Hippocampal formation (tissue), 2 donors: ENCODE measurements at regions not wholly inside any gene's neighbourhood (a gene's known extent, or its start where the extent isn't known, plus 50 kb on each side); places are given as distances from the start of the nearest gene placed in this dataset.
"Not testable (repeated sequence)": the region's sequence is repeated elsewhere in the genome, so short reads cannot be mapped to it uniquely, and the experiment has no call there.

Experiments used
- DNase-seq, 2 donors: peaks; one replicate each; lab custom pipeline; 2025; lab: John Stamatoyannopoulos, UW

DNA sequence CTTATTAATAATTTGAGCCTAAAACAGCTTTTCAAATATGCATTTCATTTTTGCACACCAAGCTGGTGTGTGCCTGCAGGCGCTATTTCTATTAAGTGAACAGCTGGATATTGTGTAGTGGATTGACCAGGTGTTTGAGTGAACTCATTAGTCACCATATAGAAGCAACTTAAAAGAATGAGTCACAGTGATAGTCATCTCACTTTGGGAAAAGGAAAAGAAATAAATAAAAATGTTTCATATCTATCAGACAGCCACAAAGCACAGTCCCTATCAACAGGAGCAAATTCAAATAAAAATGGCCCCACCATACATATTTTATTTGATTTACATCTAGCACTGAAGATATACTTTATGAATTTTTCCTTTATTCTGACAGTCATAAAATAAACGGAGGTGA, 456.5 kb upstream of the CDH9 start:
- no peak for DNase-seq

DNA sequence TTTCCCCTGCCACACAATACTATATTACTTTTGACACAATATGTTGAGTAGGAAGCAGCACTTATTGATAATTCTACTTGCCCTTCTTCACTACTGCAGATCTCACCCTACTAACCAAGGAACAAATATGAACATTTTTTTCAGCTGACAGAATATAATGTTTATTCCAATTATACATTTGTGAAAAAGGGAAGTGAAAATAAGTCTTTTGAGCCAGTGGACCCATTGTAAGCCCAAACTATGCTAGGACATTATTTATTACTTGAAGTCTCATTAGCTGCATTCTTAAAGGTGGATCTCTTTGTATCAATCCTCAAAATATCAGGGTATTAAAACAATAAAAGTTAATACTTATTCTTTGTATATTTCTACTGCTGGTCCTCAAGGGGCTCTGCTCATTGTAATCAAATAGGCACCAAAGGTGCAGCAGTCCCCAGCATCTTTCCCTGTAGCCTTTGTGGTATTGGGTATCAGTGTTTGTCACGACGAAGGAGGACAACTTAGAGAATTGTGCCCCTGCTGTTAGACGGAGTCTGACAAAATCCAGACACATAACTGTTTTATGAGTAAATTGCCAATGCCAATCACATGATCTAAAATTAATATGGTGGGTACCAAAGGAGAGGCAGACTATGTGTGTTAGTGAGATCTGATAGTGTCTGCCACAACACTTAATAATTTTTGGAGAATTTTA, 453.5 kb upstream of the CDH9 start:
- no peak for DNase-seq

DNA sequence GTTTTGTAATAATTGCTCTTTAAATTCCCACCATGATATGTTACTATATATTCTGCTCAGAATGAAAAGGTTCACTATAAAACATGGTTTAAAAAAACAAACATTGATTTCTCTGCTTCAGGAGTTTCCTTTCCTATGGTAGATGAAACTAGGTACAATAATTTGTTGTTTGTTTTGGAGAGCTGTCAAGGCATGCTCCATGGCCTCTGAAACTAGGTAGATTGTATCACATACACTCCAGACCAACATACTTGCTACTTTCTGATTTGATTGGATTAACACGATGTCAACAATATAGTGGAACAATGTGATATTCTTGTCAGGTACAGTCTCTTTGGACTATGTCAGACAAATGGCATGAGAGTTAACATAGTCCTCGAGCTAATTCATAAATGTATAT, 452.7 kb upstream of the CDH9 start:
- no peak for DNase-seq

DNA sequence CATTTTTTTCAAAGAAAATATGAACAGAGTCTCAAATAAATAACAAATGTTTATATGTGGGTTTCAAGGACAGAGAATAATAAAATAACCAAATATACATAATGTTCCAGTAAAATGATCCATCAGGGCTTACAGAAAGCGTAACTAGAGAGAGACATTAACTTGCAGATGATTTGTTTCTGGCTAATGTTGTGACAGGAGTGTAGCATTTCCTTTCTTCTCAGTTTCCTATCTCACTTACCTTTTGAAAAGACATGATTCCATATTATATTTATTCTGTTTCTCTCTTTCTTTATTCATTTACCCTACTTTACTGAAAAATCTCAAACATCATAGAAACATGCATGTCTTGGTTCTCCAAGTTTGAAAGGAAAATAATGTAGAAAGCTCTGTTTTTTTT, 451.3 kb upstream of the CDH9 start:
- no peak for DNase-seq

DNA sequence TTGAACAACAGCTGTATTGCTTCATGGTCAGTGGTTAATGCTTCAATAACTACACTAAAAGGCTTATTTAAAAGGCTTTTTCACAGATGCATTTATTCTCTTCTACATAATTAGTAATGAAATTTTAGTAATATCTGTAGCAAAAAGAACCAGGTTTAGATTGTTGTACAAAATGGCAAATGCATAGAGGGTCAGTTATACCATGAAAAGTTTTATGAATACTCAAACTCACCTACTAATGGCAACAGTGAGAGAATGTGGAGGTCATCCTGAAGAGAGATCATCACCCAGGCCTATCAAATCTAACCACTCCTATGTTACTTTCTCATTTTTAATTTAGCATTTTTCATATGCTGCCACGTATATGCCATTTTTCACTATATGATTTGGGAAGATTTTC, 444.3 kb upstream of the CDH9 start:
- DNase-seq, result no peak

DNA sequence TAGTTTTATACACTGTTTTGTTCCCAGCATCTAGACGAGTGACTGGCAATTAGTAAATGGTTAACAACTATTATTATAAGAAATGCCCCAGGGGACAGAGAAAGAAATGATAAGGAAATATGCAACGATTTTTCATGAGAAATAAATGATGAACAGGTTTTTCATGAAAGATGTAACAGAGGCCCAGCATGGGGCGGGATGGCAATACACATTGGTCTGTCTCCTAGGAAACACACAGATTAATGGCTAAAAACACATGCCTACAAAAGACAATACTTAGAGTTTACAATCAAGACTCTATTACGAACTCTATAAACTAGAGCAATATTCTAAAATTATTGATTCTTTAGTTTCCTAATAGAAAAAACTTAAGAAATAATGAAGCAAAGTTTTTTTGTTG, 441.5 kb upstream of the CDH9 start:
- DNase-seq, result no peak

DNA sequence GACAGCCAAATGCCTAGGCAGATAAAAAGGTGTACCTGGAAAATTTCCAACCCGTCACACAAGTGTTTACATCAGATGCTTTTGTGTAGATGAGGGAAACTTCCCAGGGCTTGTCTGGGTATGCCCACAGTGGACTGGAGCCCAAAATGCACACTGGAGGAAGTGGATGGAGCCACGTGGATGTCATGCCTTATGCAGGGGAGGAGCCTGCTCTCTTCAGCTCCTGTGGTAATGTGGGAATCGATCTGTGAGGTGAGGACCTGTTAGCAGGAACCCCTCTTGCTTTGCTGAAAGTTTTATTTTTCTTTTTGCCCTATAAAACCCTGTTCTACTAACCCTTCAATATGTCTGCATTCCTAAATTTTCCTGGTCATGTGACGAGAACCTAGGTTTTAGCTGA, 439.2 kb upstream of the CDH9 start:
- DNase-seq, result no peak

DNA sequence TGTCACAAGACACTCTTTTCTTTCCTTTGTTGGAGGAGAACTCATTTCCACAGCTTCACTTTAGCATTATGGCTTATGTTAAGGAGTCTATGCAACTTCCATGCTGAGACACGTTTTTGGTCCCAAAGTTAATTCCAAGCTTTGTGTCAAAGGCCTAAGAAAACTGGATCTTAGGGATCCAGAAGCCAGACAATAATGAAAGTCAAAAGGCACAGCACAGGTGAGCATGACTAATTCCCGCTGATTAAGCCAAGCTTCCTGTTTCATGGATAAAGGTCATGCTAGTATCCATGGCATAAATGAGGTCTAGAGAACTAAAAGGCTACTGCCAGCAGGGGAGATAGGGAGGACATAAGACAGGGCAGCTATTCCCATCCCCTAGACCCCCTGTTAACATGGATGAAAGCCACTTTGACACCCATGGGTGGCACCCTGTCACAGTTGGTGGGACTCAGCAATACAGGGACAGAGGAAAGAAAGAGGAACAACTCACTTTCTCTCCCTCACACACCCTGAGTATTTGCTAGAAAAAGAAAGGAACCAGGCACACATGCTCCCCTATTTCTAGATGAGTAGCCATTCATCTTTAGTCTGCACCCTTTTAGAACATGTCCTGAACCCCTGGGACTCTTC, 438.1 kb upstream of the CDH9 start:
- DNase-seq, result no peak

DNA sequence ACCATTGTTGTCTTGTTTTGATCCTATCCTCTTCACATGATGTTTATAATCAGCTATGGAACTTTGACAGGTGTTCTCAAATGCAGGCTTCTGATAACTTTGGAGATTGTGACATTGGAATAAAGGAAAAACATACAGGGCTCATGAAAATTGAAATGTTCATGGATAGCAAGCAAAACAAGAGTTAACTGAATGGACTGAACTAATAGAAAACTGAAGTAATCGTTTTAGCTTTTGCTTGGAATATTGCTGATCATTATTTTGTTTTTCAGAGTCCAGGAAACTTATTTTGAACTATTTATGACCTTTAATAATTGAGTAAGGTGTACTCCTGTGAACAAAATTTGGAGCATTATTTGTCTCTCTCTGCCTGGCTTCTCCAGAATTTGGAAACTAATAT, 436.7 kb upstream of the CDH9 start:
- no peak for DNase-seq

DNA sequence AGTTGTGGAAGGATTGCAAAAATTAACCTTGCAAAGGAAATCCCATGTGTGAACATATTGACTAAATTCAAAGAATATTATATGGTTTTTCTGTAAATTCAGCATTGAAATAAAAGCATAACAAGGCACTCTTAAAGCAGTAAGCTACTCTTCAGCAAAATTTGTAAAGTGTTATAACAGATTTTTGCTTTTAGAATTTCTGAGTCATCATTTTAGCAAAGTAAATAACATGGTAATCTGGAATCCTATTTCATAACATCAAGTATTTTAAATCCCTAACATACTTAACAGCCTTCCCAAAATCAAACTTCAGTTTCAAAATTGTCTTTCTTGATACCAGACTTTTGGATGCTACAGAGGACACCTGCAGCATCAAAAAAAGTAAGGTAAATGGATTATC, 436.0 kb upstream of the CDH9 start:
- no peak for DNase-seq

DNA sequence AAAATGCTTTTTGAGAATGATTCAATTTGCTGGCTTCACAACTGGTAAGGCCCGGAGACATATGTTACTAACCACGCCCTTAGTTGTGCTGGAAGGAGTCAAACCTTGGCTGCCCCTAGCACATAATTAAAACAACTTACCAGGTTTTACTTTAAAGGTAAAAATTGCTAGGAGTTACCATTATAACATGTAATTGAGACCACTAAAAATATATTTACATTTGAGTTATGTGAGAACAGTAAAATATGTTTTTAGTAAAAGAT, 435.6 kb upstream of the CDH9 start:
- DNase-seq, result no peak

DNA sequence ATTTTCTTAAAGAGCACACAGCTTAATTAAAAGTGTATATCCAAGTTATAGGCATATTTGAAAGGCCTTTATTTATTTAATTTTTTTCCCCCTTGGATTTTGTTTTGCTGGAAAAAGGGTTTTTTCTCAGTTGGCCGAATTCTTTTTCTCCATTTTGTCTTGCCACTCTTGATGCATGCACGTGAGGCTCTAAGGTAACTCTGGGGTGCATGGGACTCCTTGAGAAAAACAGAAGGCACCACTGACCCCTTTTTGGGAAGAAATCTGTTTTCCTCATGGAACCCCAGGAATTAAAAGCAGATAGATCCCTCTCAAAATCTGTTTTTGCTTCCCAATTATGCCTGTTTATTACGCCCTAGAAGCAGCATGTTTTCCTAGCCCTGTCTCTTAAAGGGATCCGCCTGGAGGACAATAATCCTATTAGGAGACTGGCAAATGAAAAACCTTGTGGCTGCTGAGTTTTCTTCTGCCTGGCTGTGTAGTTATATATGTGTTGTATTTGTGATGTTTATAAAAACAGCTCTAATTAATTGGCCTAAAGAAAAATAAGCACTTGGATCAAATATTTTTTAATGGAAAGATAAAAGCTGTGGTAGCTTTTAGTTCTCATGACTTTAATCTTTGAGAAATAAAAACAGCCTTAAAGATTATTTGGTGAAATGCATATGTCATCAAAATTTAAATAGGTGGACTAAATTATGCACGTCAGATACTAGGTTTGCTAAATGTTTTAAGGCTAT, 435.1 kb upstream of the CDH9 start:
- no peak for DNase-seq

DNA sequence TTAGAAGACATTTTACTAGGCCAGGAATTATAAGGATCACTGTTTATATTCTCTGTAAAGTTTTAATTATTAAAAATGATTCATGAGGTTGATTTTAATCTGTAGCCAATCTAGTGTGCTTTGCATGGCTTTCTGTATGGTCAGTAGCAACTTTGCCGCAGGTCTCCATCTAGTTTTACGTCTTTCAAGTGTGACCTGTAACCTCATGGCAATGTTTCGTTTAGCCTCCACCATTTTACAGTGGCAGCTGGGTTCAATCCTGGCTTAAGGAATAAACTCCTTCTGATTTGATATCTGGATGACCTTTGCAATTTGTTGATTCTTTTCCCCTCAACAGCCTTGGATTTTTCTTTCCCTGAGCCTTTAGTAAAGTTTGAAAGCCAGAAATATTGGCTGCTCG, 434.5 kb upstream of the CDH9 start:
- no peak for DNase-seq

DNA sequence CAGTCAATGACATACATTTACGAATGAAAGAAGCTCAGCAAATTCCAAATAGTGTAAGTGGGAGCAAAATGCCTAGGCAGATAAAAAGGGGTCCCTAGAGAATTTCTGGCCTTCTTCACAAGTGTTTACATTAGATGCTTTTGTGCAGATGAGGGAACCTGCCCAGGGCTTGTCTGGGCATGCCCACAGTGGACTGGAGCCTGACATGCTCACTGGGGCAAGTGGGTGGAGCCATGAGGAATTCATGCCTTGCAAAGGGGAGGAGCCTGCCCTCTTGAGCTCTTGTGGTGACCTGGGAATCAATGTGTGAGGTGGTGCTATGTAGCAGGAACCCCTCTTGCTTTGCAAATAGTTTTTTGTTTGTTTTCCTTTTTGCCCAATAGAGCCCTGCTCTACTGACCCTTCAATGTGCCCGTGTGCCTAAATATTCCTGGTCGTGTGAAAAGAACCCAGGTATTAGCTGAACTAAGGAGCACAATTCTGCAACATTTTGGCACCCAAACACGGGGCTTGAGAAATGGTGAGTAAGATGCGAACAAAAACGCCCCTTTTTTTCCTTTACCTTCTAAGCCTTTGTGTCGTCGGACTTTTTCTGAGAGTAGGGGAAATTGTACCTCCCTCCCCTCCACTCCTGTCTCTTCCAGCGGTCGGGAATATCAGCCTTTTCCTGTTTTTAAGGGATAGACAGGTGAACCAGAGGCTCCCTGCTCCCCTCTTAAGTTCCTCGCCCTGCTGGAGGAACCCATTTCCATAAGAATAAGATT, 433.8 kb upstream of the CDH9 start:
- DNase-seq, result no peak

DNA sequence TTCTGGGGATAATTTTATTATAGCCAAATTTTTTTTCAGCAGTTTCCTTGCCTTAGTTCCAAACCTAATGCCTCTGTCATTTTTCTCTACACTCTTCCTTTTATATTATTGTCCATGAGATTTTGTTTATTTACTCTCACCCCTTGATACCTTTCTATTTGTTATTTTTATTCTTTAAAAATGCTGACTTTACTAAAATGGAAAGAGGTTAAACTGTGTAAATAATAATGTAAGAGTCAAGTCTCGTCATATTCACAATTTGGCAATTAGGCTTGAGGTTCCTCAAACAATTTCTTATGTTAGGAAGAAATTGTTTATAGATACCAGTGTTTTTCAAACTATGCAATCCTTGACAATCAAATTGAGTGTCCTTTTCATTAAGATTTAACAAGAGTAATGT, 428.6 kb upstream of the CDH9 start:
- no peak for DNase-seq

DNA sequence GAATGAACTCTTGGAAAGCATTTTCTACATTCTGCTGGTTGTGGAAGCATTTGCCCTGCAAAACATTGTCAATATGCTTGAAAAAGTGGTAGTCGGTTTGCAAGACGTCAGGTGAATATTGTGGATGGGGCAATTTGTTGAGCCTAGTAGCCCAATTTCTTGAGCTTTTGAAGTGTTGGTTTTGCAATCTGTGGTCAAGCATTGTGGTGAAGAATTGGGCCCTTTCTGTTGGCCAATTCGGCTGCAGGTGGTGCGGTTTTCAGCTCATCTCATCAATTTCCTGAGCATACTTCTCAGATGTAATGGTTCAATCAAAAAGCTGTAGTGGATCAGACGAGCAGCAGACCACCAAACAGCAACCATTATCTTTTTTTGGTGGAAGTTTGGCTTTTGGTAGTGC, 426.8 kb upstream of the CDH9 start:
- DNase-seq, result no peak

DNA sequence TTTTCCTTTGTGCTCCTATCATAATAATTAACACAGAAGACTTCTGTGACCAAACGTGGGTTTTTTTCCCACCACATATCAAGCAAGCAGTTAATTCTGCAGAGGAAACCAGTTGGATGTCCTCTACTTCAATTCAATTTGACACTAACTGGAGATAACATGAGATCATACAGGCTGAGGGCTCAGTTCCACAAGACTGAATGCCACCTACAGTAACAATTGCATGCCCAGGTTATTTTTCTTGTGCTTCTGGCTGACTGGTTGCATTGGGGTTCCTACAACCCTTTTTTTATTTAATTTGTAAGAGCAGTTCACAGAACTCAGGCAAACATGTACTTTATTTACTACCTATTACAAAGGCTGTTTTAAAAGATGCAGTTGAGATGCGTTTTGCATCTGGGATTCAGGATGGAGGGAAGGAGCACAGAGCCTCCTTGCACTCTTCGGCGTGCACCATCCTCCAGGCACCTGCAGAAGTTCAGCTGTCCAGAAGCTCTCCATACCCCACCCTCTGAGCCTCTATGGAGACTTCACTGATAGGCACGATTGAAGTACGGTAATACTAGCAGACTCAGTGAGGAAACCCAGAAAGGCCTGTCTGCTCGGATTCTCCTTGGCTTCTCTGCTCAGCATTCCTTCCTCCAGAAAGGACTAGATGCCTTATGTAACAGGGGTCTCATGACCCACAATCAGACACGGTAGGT, 425.2 kb upstream of the CDH9 start:
- no peak for DNase-seq

DNA sequence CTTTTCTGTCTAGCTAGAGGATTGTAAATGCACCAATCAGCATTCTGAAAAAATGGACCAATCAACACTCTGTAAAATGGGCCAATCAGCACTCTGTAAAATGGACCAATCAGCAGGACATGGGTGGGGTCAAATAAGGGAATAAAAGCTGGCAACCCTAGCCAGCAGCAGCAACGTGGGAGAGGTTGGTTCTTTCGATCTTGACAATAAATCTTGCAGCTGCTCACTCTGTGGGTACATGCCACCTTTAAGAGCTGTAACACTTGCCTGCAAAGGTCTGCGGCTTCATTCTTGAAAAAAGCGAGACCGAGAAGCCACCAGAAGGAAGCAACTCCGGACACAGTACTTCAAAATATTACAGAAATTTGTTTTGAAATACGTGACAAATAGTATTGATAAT, 424.6 kb upstream of the CDH9 start:
- no peak for DNase-seq

DNA sequence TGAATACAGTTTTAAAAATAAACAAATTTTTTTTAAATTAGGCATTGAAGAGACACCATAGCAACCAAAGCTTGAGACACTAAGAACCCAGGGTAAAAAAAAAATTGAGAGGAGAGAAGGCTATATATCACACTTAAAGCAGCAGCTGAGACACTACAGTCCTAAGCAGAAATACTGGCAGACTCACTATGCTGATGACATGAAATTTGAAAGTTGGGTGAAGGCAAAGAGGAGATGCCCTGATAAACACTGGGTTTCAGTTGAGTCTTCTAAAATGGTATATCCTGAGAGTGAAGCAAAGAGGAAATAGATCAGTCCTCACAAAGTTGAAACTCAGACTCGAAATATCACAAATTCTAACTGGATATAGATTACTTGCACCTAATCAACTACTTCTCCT, 419.9 kb upstream of the CDH9 start:
- no peak for DNase-seq

DNA sequence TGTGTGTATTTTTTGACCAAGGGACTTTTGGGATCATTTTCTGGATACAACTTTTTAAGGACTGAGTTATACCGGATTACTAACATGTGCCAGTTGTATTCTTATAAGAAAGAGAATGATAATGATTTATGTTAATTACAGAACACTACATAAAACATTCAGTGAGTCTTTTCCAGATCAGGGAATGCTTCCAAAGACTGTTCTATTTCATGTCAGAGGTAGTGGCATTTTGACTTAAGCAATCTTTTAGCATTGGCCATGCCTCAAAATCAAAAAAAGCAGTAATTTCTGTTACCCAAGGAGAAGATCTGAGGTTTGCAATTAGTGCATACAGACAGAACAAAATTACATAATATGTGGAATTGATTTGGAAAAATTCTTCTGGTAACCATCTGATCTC, 413.0 kb upstream of the CDH9 start:
- no peak for DNase-seq

DNA sequence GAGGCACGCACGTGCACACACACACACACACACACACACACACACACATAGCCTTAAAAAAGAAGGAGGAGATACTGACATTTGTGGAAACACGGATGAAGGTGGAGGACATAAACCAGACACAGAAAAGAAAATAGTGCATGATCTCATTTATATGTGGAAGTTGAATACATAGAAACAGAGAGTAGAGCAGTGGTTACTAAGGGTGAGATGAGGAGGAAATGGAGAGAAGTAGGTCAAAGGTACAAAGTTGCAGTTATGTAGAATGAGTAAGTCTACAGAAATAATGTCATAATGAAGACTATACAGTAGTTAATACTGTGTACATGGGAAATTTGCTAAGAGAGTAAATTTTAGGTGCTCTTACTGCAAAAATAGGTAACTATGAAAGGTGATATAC, 412.2 kb upstream of the CDH9 start:
- no peak for DNase-seq

DNA sequence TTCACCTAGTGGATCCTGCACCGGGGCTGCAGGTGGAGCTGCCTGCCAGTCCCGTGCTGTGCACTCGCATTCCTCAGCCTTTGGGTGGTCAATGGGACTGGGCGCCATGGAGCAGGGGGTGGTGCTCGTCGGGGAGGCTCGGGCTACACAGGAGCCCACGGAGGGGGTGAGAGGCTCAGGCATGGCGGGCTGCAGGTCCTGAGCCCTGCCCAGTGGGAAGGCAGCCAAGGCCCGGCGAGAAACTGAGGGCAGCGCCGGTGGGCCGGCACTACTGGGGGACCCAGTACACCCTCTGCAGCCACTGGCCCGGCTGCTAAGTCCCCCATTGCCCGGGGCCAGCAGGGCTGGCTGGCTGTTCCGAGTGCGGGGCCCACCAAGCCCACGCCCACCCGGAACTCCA, 401.0 kb upstream of the CDH9 start:
- DNase-seq, result not testable (repeated sequence)
